Neural crest cell (in vitro differentiated cells): ENCODE measurements at regions not wholly inside any gene's neighbourhood (a gene's known extent, or its start where the extent isn't known, plus 50 kb on each side); places are given as distances from the start of the nearest gene placed in this dataset.
A peak's percentile ranks its signal among the peaks of the same experiment; 100 is the strongest.

Experiments used
- DNase-seq: peaks from one replicate; pipeline ENCODE4 v3.0.0; 2021; ENCODE audit warnings: low read depth, mixed read lengths, low spot score
- H3K27ac Mint-ChIP-seq: one replicate; pipeline ENCODE4 v1.8.0; 2021; ENCODE audit warnings: mild to moderate bottlenecking, mixed read lengths; ENCODE audit not compliant: unreplicated experiment
- H3K27me3 Mint-ChIP-seq: 2 replicates; pipeline ENCODE4 v1.8.0; 2021; ENCODE audit warnings: low read depth, mild to moderate bottlenecking, mixed read lengths
- H3K36me3 Mint-ChIP-seq: 2 replicates; pipeline ENCODE4 v1.8.0; 2021; ENCODE audit warnings: low read depth, mild to moderate bottlenecking, mixed read lengths
- H3K4me1 Mint-ChIP-seq: 2 replicates; pipeline ENCODE4 v1.8.0; 2021; ENCODE audit warnings: mixed read lengths
- H3K4me3 Mint-ChIP-seq: one replicate; pipeline ENCODE4 v1.8.0; 2021; ENCODE audit warnings: mild to moderate bottlenecking, mixed read lengths
- H3K9me3 Mint-ChIP-seq: 2 replicates; pipeline ENCODE4 v1.8.0; 2021; ENCODE audit warnings: mixed read lengths
- TF ChIP-seq, protein P1 (sequence below): fragments of 200-600 bp; sonication (generic); conservative IDR thresholded peaks from 2 replicates; pipeline ENCODE4 v1.5.0; 2021; ENCODE audit warnings: antibody characterized with exemption, mild to moderate bottlenecking

DNA sequence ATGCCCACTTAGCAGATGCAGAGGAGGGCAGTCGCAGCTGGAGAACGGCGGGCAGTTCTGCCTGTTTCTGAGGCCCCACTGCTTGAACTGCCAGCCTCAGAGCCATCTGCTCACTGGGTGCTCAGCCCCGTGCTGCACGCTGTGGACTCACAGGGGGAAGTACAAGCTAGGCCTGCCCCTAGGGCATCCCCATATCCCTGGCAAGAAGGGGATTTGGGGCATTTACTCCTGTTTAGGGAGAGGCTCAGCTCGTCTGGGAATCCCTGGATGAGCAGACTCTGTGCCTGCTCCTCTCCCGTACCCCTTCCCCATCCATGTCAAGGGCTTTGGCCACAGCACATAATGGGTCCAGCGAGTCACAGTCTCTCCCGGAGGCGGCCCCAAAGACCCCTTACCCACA is 169.8 kb upstream of the PKDCC start:
- no peaks in the 10 kb centered on the region for H3K36me3 Mint-ChIP-seq
- peaks cover 23% of the 10 kb centered on the region for H3K4me1 Mint-ChIP-seq
- TF ChIP-seq, protein P1, sequence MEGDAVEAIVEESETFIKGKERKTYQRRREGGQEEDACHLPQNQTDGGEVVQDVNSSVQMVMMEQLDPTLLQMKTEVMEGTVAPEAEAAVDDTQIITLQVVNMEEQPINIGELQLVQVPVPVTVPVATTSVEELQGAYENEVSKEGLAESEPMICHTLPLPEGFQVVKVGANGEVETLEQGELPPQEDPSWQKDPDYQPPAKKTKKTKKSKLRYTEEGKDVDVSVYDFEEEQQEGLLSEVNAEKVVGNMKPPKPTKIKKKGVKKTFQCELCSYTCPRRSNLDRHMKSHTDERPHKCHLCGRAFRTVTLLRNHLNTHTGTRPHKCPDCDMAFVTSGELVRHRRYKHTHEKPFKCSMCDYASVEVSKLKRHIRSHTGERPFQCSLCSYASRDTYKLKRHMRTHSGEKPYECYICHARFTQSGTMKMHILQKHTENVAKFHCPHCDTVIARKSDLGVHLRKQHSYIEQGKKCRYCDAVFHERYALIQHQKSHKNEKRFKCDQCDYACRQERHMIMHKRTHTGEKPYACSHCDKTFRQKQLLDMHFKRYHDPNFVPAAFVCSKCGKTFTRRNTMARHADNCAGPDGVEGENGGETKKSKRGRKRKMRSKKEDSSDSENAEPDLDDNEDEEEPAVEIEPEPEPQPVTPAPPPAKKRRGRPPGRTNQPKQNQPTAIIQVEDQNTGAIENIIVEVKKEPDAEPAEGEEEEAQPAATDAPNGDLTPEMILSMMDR: no peak
- no peak overlapping the region for H3K27ac Mint-ChIP-seq
- no peaks in the 10 kb centered on the region for H3K9me3 Mint-ChIP-seq
- no peaks in the 10 kb centered on the region for H3K27me3 Mint-ChIP-seq
- H3K4me3 Mint-ChIP-seq: no peak overlapping the region
- DNase-seq: no peak

DNA sequence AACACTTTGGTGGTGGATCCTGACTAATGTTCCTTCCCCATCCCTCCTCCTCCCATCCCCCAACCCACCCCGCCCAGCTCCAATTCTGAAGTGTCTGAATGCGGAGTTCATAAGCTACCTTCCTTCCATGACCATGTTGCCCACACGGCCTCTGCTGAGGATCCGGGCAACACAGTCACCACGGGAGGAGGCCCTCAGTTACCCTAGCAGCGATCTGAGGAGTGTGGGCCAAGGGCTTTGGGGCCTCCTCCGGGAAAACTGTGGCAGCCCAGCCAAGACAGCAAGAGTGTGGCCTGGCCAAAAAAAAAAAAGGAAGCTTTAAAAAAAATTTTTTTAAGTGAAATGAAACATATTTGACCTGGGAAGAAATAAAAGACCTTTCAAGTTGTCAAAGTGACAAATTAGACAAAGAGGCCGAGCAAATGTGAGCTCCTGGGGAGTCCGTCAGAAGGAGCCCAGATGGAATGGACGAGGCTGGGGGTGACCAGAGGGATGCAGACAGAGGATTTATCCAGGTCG is 169.0 kb upstream of the PKDCC start:
- peak overlapping the region; percentile 86 for H3K27ac Mint-ChIP-seq
- H3K36me3 Mint-ChIP-seq: no peaks in the 10 kb centered on the region
- H3K9me3 Mint-ChIP-seq: no peaks in the 10 kb centered on the region
- H3K4me1 Mint-ChIP-seq: peaks cover 22% of the 10 kb centered on the region
- TF ChIP-seq, protein P1: no peak
- no peaks in the 10 kb centered on the region for H3K27me3 Mint-ChIP-seq
- H3K4me3 Mint-ChIP-seq: peak overlapping the region; percentile 31
- DNase-seq: no peak

DNA sequence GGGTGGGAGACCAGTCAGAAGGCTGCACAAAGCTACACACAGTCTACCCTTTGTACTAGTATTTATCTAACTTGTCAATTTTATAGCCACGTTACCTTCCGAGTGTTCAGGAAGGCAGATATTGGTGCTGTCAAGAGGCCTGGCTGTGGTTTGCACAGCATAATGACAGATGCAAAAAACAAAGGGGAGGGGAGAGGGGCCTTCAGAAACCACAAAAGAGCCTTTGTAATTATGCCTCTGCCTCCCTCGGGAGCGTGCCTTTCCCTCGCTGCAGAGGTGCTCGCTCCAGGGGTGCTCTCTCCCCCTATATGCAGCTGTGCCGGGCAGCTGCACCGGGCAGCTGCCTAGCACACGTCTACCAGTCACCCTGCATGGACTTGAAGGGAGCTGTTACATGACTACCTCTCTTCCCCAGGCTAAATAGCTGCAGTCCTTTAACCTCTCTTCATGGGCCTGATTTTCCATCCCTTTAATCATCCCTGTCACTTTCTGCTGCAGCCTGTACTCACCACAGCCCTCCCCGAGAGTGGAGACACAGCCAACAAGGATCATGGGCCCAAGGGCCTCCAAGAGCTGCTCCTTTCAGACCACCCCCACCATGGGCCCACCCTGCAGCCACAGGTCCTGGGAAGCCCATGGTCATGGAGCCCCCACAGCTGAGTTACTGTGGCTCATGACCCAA is 168.4 kb upstream of the PKDCC start:
- DNase-seq: no peak
- peak overlapping the region; percentile 86 for H3K27ac Mint-ChIP-seq

DNA sequence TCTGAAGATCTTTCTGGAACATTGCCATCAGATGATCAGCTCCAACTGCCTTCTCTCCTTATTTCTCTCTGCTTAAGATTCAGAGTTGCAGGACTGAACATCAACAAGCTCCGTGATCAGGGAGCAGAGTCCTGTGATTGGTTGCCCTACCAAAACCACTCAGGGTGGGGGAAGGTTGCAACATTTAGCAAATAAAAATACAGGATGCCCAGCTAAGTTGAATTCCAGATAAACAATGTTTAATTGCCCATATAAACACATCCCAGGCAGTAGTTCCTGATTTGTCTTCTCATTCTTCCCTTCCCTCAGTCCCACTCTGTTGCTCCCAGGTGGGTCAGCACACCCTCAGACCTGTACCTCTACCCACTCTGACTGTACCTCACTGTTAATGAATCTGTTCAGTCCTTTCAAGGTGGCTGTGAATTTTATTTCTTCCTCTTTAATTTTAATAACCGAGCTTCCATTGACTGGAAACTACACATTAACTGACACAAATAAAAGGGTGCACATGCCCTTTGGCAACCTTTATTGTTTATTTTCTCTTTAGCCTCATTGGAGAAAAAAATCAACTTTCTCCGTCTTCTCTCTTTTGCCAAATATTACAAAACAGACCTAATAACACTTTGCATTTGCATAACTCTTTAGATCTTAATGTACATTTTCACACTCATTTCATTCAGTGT is 167.1 kb upstream of the PKDCC start:
- Mint-ChIP-seq H3K27me3 (no peaks in the 10 kb centered on the region), H3K27ac (no peak overlapping the region), H3K9me3 (no peaks in the 10 kb centered on the region), H3K4me1 (peaks cover 22% of the 10 kb centered on the region), H3K4me3 (no peak overlapping the region), H3K36me3 (no peaks in the 10 kb centered on the region)
- TF ChIP-seq, protein P1: no peak
- DNase-seq: no peak

More for the DNA sequence above, 168.4 kb upstream of the PKDCC start:
- no peaks in the 10 kb centered on the region for H3K27me3 Mint-ChIP-seq
- H3K4me1 Mint-ChIP-seq: peaks cover 22% of the 10 kb centered on the region
- peak overlapping the region; percentile 31 for H3K4me3 Mint-ChIP-seq
- H3K36me3 Mint-ChIP-seq: no peaks in the 10 kb centered on the region
- TF ChIP-seq, protein P1: no peak
- H3K9me3 Mint-ChIP-seq: no peaks in the 10 kb centered on the region

DNA sequence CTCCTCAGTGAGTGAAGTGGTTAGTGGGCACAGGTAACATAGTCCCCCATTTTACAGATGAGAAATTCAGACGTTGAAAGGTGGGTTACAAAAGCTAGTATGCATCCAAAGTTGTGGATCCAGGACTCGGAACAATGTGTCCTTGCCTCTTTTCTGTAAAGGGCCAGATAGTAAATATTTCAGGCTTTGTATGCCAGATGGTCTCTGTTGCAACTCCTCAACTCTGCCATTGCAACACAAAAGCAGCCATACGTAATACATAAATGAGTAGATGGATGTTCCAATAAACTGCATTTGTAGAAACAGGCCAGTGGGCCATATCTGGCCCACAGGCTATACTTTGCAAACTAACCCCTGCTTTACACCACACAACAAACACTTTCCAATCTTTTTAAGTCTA is 166.6 kb upstream of the PKDCC start:
- peaks cover 22% of the 10 kb centered on the region for H3K4me1 Mint-ChIP-seq
- TF ChIP-seq, protein P1: no peak
- no peak for DNase-seq
- no peak overlapping the region for H3K27ac Mint-ChIP-seq
- H3K4me3 Mint-ChIP-seq: no peak overlapping the region
- H3K27me3 Mint-ChIP-seq: no peaks in the 10 kb centered on the region
- no peaks in the 10 kb centered on the region for H3K36me3 Mint-ChIP-seq
- H3K9me3 Mint-ChIP-seq: no peaks in the 10 kb centered on the region
